HFF-Myc (cell line): ENCODE measurements at regions not wholly inside any gene's neighbourhood (a gene's known extent, or its start where the extent isn't known, plus 50 kb on each side); places are given as distances from the start of the nearest gene placed in this dataset.

Source experiments
- DNase-seq: peaks from one replicate; pipeline ENCODE4 v3.0.0-alpha.2; 2011; ENCODE audit warnings: low read depth; ENCODE audit errors: extremely low read depth
- H3K4me3 ChIP-seq: replicated peaks from 2 replicates; pipeline ENCODE4 v1.5.1; 2011; ENCODE audit warnings: low read depth, mild to moderate bottlenecking, control low read depth, low read length
- TF ChIP-seq, protein P1 (sequence below): IDR thresholded peaks from 2 replicates; pipeline ENCODE4 v1.5.1; 2012; ENCODE audit warnings: mild to moderate bottlenecking, low read depth, low read length, control low read depth; ENCODE audit errors: missing control alignments

DNA sequence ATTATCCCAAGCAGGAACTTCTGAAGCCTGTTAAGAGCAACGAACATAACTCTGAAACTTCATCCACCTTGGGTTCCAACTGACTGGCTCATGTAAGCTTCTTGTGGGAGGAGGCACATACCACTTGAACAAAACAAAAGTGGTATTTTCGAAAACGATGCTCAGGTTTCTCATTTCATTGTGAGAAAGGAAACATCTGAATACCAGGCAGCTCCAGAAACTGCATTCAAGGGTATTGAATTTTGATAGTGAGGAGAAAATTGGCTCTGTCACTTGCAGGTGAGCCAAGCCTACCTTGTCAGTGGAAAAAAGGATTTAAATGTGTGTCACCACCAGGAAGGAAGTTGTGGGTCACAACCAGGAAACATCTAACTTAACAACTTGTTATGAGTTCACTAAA is 218.1 kb upstream of the SATB1 start:
- DNase-seq: no peak
- no peak overlapping the region for H3K4me3 ChIP-seq
- TF ChIP-seq, protein P1, sequence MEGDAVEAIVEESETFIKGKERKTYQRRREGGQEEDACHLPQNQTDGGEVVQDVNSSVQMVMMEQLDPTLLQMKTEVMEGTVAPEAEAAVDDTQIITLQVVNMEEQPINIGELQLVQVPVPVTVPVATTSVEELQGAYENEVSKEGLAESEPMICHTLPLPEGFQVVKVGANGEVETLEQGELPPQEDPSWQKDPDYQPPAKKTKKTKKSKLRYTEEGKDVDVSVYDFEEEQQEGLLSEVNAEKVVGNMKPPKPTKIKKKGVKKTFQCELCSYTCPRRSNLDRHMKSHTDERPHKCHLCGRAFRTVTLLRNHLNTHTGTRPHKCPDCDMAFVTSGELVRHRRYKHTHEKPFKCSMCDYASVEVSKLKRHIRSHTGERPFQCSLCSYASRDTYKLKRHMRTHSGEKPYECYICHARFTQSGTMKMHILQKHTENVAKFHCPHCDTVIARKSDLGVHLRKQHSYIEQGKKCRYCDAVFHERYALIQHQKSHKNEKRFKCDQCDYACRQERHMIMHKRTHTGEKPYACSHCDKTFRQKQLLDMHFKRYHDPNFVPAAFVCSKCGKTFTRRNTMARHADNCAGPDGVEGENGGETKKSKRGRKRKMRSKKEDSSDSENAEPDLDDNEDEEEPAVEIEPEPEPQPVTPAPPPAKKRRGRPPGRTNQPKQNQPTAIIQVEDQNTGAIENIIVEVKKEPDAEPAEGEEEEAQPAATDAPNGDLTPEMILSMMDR: no peak

DNA sequence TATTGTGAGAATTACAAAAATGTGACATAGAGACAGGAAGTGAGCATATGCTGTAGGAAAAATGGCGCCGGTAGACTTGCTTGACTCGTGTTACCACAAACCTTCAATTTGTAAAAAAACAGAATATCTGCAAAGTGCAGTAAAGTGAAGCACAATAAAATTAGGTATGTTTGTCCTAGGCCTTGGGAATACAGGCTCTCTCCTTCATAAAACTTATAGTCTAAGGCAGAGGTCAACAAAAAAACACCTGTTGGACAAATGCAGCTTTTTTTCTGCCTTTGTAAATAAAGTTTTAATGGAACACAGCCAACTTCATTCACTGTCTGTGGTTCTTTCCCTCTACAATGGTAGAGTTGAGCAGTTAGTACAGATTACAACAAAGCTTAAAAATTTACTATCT is 216.8 kb upstream of the SATB1 start:
- no peak for DNase-seq
- TF ChIP-seq, protein P1: no peak
- no peak overlapping the region for H3K4me3 ChIP-seq

DNA sequence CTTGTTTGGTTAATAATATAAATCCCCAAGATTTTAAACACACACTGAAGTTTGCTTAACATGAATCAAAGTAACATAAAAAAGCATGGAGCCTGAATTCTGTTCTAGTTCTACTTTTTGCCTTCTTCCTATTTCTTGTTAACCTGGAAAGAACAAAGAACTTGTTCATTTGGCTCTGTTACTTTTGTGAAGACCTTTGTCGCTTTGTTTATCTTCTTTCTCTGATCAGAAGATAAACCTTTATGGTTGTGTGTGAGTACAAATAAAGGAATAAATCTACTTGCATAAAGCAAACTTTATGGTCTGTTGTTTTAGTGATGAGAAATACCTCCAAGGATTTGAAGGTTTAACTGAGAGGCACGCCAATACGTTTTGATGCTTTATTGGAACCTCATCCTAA is 210.1 kb upstream of the SATB1 start:
- TF ChIP-seq, protein P1: no peak
- no peak for DNase-seq
- no peak overlapping the region for H3K4me3 ChIP-seq

DNA sequence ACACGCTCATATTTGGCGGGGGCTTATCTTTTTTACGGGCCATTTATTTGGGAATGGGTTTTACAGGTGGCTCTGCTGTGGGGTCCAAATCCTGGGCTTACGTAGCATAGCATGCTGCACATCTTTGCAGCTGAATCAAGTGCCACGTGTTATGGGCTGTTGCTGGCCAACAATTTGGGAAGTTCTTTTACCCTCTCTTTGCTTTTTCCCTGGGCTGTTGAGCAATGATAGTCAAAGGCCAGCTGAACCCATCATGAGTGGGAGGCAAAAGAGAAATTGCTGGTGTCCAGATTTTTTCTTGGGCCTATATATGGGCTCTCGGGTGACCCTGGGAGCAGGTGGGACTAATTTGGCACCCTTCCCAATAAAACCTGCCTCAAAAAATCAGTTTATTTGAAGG is 209.3 kb upstream of the SATB1 start:
- no peak overlapping the region for H3K4me3 ChIP-seq
- no peak for DNase-seq
- TF ChIP-seq, protein P1: no peak

DNA sequence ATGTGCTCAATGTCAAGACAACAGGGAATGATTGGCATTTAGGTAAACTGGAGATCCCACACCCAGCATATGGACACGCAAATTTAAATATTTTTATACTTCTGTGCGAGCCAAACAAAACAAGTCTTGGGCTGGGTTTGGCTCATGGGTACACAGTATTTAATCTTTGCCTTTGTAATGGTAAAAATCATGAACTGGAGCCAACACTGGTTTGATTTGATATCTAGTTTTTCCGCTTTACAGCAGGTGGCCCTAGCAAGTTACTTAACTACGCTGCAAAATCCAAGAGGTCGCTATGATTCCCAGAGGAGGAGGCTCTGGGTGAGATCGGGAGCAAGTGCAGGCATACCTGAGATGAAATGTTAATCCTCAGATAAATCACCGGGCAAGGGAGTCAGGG is 207.9 kb upstream of the SATB1 start:
- no peak overlapping the region for H3K4me3 ChIP-seq
- no peak for DNase-seq
- TF ChIP-seq, protein P1: no peak

DNA sequence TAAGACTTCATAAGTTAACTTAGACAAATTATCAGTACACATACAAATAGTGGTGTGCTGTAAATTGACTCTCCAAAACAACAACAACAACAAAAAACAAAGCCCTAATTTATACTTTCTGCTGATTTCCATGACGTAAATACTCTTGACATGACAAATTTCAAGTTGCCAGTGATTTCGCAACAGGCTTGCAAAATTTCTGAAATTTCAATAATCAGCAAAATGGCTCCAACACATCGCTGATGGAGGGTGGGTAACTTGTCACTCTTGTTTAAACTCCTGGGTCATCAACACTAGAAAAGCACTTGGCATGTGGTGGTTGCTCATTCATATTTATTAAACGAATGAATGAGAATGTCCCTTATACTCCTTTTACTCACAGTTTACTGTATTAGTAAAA is 205.2 kb upstream of the SATB1 start:
- no peak for DNase-seq
- TF ChIP-seq, protein P1: no peak

DNA sequence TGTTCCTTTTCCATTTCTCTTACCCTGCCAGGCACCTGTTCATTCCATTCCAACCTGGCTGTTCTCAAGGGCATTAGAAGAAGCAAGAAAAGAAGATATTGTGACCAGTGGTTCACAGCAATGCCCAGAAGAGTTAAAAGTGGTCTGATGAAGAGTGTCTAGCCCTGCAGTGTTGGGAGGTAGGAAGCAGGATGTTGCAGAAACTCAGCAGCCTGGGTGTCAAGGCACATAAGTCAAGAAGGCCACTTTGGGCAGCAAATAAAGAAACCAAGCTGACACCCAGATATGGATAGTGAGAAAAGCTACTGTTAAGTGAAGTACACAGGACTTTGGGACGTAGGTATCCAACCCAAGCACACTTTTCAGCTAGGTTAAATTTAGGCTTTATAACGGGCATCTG is 199.9 kb upstream of the SATB1 start:
- no peak for DNase-seq
- TF ChIP-seq, protein P1: no peak
- H3K4me3 ChIP-seq: no peak overlapping the region

More for the DNA sequence above, 205.2 kb upstream of the SATB1 start:
- H3K4me3 ChIP-seq: no peak overlapping the region
